ENCODE measurements at regions not wholly inside any gene's neighbourhood (a gene's known extent, or its start where the extent isn't known, plus 50 kb on each side); places are given as distances from the start of the nearest gene placed in this dataset.

DNA sequence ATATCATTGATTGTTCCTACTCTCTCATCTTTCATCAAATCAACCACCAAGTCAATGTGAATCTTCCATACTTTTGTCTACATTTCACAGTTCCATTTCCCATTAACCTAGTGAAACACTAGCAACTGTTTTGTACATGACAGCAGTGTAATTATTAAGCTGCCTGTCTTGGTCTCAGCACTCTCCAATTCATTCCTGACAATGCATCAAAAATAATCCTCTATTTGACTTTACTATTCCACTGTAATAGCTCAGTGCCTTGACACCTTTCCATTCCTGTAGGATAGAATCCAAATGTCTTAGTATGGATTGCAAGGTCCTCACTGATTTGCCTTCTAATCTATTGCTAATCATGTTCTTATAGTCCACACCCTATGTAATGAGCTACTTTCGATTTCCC lies 2405.8 kb downstream of the PCDH7 start:
- TF ChIP-seq RAD21 (IDR thresholded peaks at IDR 0.05; ENCODE audit: low read depth), result no peak
- TF ChIP-seq, protein P1, sequence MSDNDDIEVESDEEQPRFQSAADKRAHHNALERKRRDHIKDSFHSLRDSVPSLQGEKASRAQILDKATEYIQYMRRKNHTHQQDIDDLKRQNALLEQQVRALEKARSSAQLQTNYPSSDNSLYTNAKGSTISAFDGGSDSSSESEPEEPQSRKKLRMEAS (IDR thresholded peaks at IDR 0.05), result no peak
- no peak for TF ChIP-seq CREB1 (IDR thresholded peaks at IDR 0.05; ENCODE audit: low read depth)
- TF ChIP-seq CEBPB (IDR thresholded peaks at IDR 0.05), result no peak
- no peak for TF ChIP-seq REST (IDR thresholded peaks at IDR 0.05; ENCODE audit: low read depth)
- TF ChIP-seq TAF1 (IDR thresholded peaks at IDR 0.05; ENCODE audit: low read depth), result no peak
- TF ChIP-seq EGR1 (IDR thresholded peaks at IDR 0.05), result no peak
- TF ChIP-seq YY1 (IDR thresholded peaks at IDR 0.05; ENCODE audit: low read depth), result no peak
- TF ChIP-seq EP300 (IDR thresholded peaks at IDR 0.05; ENCODE audit: borderline replicate concordance), result no peak
